Fibroblast of lung (primary cell): ENCODE measurements at regions not wholly inside any gene's neighbourhood (a gene's known extent, or its start where the extent isn't known, plus 50 kb on each side); places are given as distances from the start of the nearest gene placed in this dataset.

ENCODE experiments used
- DNase-seq, 2 donors: peaks; one replicate each; pipeline versions ENCODE4 v3.0.0 to v3.0.0-alpha.2; 2010; ENCODE audit warnings: low read depth in 2 of 2
- H2AFZ ChIP-seq: 2 replicates; pipeline ENCODE4 v1.5.1; 2012; ENCODE audit warnings: low read length, control low read depth, inconsistent platforms
- H3K27ac ChIP-seq: 2 replicates; pipeline ENCODE4 v1.5.1; 2011; ENCODE audit warnings: low read length, control low read depth; ENCODE audit not compliant: insufficient read depth
- H3K27me3 ChIP-seq: 2 replicates; pipeline ENCODE4 v1.5.1; 2011; ENCODE audit warnings: mild to moderate bottlenecking, low read length; ENCODE audit not compliant: control insufficient read depth, insufficient read depth
- H3K36me3 ChIP-seq: 2 replicates; pipeline ENCODE4 v1.5.1; 2011; ENCODE audit warnings: low read length; ENCODE audit not compliant: control insufficient read depth, insufficient read depth
- H3K4me1 ChIP-seq: 2 replicates; pipeline ENCODE4 v1.5.1; 2011; ENCODE audit warnings: low read length; ENCODE audit not compliant: control insufficient read depth, insufficient read depth; ENCODE audit errors: extremely low read depth
- H3K4me2 ChIP-seq: 2 replicates; pipeline ENCODE4 v1.5.1; 2011; ENCODE audit warnings: low read length, control low read depth; ENCODE audit not compliant: insufficient read depth; ENCODE audit errors: extremely low read depth
- H3K4me3 ChIP-seq, 4 experiments: fragments of 200-600 bp in 1 of 4; sonication (generic) in 1 of 4; replicated peaks in 1 of 4; 2 replicates each; pipeline ENCODE4 v1.5.1; 2011 to 2016; ENCODE audit warnings: low read length in 4 of 4, low read depth in 3 of 4, mild to moderate bottlenecking in 3 of 4, control low read depth in 2 of 4, inconsistent platforms in 1 of 4, mixed read lengths in 1 of 4; ENCODE audit not compliant: insufficient read depth in 1 of 4; ENCODE audit errors: control extremely low read depth in 1 of 4
- H3K79me2 ChIP-seq: 2 replicates; pipeline ENCODE4 v1.5.1; 2012; ENCODE audit warnings: mild to moderate bottlenecking, low read length, inconsistent platforms; ENCODE audit not compliant: control insufficient read depth, insufficient read depth
- H3K9ac ChIP-seq: 2 replicates; pipeline ENCODE4 v1.5.1; 2011; ENCODE audit warnings: mild to moderate bottlenecking, low read length, control low read depth; ENCODE audit not compliant: insufficient read depth
- H3K9me3 ChIP-seq: 2 replicates; pipeline ENCODE4 v1.5.1; 2012; ENCODE audit warnings: low read depth, low read length; ENCODE audit not compliant: control insufficient read depth, insufficient read depth
- H4K20me1 ChIP-seq: 2 replicates; pipeline ENCODE4 v1.5.1; 2011; ENCODE audit warnings: low read length; ENCODE audit not compliant: control insufficient read depth, insufficient read depth; ENCODE audit errors: extremely low read depth
- EZH2 ChIP-seq: IDR thresholded peaks from 2 replicates; pipeline ENCODE4 v1.5.1; 2012; ENCODE audit warnings: low read length, control low read depth, mild to moderate bottlenecking; ENCODE audit errors: missing control alignments
- TF ChIP-seq, protein P1 (sequence below), 2 donors: IDR thresholded peaks in 1 of 2; conservative IDR thresholded peaks in 1 of 2; 1 replicate in 1 of 2; 2 replicates in 1 of 2; pipeline ENCODE4 v1.5.1; 2011 to 2012; ENCODE audit warnings: low read length in 2 of 2, control low read depth in 1 of 2, inconsistent platforms in 1 of 2, low read depth in 1 of 2, mild to moderate bottlenecking in 1 of 2

- no peak overlapping the region for H3K4me3 ChIP-seq
- H2AFZ ChIP-seq: no peak overlapping the region
- TF ChIP-seq EZH2: no peak
- TF ChIP-seq, protein P1, sequence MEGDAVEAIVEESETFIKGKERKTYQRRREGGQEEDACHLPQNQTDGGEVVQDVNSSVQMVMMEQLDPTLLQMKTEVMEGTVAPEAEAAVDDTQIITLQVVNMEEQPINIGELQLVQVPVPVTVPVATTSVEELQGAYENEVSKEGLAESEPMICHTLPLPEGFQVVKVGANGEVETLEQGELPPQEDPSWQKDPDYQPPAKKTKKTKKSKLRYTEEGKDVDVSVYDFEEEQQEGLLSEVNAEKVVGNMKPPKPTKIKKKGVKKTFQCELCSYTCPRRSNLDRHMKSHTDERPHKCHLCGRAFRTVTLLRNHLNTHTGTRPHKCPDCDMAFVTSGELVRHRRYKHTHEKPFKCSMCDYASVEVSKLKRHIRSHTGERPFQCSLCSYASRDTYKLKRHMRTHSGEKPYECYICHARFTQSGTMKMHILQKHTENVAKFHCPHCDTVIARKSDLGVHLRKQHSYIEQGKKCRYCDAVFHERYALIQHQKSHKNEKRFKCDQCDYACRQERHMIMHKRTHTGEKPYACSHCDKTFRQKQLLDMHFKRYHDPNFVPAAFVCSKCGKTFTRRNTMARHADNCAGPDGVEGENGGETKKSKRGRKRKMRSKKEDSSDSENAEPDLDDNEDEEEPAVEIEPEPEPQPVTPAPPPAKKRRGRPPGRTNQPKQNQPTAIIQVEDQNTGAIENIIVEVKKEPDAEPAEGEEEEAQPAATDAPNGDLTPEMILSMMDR (conservative IDR thresholded peaks at IDR 0.05 in 1 of 2, IDR thresholded peaks at IDR 0.05 in 1 of 2; ENCODE audit: low read depth in 1 of 2, low read length in 2 of 2): no peak
- H4K20me1 ChIP-seq: no peaks in the 10 kb centered on the region
- DNase-seq: no peak
- H3K36me3 ChIP-seq: no peaks in the 10 kb centered on the region
- H3K79me2 ChIP-seq: peaks cover 2% of the 10 kb centered on the region
- H3K4me1 ChIP-seq: peaks cover 20% of the 10 kb centered on the region
- no peaks in the 10 kb centered on the region for H3K9me3 ChIP-seq
- no peak overlapping the region for H3K9ac ChIP-seq
- H3K27me3 ChIP-seq: no peaks in the 10 kb centered on the region
- H3K27ac ChIP-seq: peak overlapping the region; percentile 97
- H3K4me2 ChIP-seq: no peak overlapping the region
Observed at GRCh38 chr6:56891754-56892153, 63.2 kb upstream of the BEND6 start.

DNA sequence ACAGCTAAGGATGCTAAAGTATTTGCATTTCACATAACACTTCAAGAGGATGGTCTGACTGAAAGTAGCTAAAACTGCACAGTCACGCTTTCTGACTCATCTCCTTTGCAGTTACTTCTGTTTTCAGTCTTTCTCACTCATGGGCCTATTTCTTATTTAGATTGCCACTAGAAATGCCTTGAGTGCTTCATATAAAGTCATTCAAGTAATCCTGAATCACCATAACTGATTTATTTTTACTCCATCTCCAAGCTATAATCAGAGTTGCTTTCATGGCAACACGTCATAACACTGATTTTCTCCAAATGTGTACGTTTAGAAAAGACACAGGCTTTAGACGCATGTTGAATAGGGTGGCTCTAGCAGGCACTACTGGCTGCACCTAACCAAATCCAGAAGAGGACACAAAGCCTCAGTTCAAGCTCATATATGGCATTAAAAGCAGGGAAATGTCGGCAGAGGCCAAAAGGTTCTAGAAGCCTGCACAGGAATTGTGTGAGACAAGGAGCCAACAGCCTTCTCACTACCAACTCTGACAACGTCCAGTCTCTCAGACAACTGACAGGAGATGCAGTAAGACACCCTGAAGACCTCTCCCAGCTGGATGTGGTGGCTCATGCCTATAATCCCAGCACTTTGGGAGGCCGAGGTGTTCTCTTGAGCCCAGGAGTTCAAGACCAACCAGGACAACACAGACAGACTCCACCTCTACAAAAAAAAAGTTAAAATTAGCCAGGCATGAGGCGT is 64.1 kb upstream of the BEND6 start:
- H3K27me3 ChIP-seq: no peaks in the 10 kb centered on the region
- H3K27ac ChIP-seq: peak overlapping the region; percentile 97
- no peak overlapping the region for H3K4me3 ChIP-seq
- peak overlapping the region; percentile 46 for H3K4me2 ChIP-seq
- peaks cover 5% of the 10 kb centered on the region for H3K79me2 ChIP-seq
- peaks cover 20% of the 10 kb centered on the region for H3K4me1 ChIP-seq
- no peaks in the 10 kb centered on the region for H3K36me3 ChIP-seq
- TF ChIP-seq, protein P1 (conservative IDR thresholded peaks at IDR 0.05 in 1 of 2, IDR thresholded peaks at IDR 0.05 in 1 of 2; ENCODE audit: low read depth in 1 of 2, low read length in 2 of 2): no peak
- no peak for TF ChIP-seq EZH2
- peak overlapping the region; percentile 45 for H3K9ac ChIP-seq
- H3K9me3 ChIP-seq: no peaks in the 10 kb centered on the region
- H2AFZ ChIP-seq: no peak overlapping the region
- H4K20me1 ChIP-seq: no peaks in the 10 kb centered on the region
- DNase-seq: peak; percentile 93 to 94

GRCh38 chr6:56890066-56890465 is 64.8 kb upstream of the BEND6 start:
- Histone ChIP-seq H3K36me3 (no peaks in the 10 kb centered on the region), H3K4me2 (no peak overlapping the region), H3K9me3 (no peaks in the 10 kb centered on the region), H4K20me1 (no peaks in the 10 kb centered on the region), H2AFZ (no peak overlapping the region), H3K4me1 (peaks cover 20% of the 10 kb centered on the region), H3K4me3 (no peak overlapping the region), H3K79me2 (peaks cover 5% of the 10 kb centered on the region), H3K27ac (peak overlapping the region; percentile 97), H3K27me3 (no peaks in the 10 kb centered on the region), H3K9ac (no peak overlapping the region)
- DNase-seq: no peak
- TF ChIP-seq, protein P1 (conservative IDR thresholded peaks at IDR 0.05 in 1 of 2, IDR thresholded peaks at IDR 0.05 in 1 of 2; ENCODE audit: low read depth in 1 of 2, low read length in 2 of 2): no peak
- TF ChIP-seq EZH2: no peak
